ENCODE measurements at regions not wholly inside any gene's neighbourhood (a gene's known extent, or its start where the extent isn't known, plus 50 kb on each side); places are given as distances from the start of the nearest gene placed in this dataset.
"Not testable (repeated sequence)": the region's sequence is repeated elsewhere in the genome, so short reads cannot be mapped to it uniquely, and the experiment has no call there.

DNA sequence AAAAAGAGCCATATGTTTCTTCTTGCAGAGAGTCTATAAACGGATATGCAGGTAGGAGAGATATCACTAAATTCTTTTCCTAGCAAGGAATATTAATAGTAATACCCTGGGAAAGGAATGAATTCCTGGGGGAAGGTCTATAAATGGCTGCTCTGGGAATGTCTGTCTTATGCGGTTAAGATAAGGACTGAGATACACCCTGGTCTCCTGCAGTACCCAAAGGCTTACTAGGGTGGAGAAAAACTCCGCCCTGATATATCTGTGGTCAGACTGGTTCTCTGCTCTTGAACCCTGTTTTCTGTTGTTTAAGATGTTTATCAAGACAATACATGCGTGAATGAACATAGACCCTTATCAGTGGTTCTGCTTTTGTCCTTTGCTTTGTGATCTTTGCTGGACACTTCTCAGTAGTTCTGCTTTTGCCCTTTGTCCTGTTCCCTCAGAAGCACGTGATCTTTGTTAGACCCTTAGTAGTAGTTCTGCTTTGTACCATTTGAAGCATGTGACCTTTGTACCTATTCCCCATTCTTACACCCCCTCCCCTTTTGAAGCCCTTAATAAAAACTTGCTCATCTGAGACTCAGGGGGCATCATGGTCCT, 173.1 kb upstream of the CCZ1B start:
- not testable (repeated sequence) for TF ChIP-seq RFX5 (IDR thresholded peaks at IDR 0.05; ENCODE audit: borderline replicate concordance, low read depth, low read length); TCF12 (IDR thresholded peaks at IDR 0.05; ENCODE audit: low read depth, low read length); RAD21 (IDR thresholded peaks at IDR 0.05 in 1 of 2, conservative IDR thresholded peaks at IDR 0.05 in 1 of 2; ENCODE audit: low read depth in 2 of 2, low read length in 2 of 2); BCL11A (IDR thresholded peaks at IDR 0.05; ENCODE audit: low read depth in 2 of 2, low read length in 2 of 2); CHD1 (IDR thresholded peaks at IDR 0.05; ENCODE audit: low read depth, low read length); EZH2 (IDR thresholded peaks at IDR 0.05; ENCODE audit: low read depth, low read length, severe bottlenecking); GABPA (IDR thresholded peaks at IDR 0.05; ENCODE audit: borderline replicate concordance, insufficient read depth, low read length); POLR2A (IDR thresholded peaks at IDR 0.05; ENCODE audit: control extremely low read depth in 1 of 2, low read depth in 2 of 2, low read length in 2 of 2); SP1 (IDR thresholded peaks at IDR 0.05; ENCODE audit: low read depth, low read length); CHD2 (IDR thresholded peaks at IDR 0.05; ENCODE audit: low read length); POLR2AphosphoS5 (IDR thresholded peaks at IDR 0.05; ENCODE audit: low read depth, low read length)
- TF ChIP-seq, protein P1, sequence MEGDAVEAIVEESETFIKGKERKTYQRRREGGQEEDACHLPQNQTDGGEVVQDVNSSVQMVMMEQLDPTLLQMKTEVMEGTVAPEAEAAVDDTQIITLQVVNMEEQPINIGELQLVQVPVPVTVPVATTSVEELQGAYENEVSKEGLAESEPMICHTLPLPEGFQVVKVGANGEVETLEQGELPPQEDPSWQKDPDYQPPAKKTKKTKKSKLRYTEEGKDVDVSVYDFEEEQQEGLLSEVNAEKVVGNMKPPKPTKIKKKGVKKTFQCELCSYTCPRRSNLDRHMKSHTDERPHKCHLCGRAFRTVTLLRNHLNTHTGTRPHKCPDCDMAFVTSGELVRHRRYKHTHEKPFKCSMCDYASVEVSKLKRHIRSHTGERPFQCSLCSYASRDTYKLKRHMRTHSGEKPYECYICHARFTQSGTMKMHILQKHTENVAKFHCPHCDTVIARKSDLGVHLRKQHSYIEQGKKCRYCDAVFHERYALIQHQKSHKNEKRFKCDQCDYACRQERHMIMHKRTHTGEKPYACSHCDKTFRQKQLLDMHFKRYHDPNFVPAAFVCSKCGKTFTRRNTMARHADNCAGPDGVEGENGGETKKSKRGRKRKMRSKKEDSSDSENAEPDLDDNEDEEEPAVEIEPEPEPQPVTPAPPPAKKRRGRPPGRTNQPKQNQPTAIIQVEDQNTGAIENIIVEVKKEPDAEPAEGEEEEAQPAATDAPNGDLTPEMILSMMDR (IDR thresholded peaks at IDR 0.05; ENCODE audit: control extremely low read depth in 1 of 3, insufficient read depth in 1 of 3, low read depth in 1 of 3, low read length in 3 of 3): not testable (repeated sequence)
- TF ChIP-seq, protein P2, sequence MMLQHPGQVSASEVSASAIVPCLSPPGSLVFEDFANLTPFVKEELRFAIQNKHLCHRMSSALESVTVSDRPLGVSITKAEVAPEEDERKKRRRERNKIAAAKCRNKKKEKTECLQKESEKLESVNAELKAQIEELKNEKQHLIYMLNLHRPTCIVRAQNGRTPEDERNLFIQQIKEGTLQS (IDR thresholded peaks at IDR 0.05; ENCODE audit: insufficient read depth, low read depth, low read length): not testable (repeated sequence)
- TF ChIP-seq, protein P3, sequence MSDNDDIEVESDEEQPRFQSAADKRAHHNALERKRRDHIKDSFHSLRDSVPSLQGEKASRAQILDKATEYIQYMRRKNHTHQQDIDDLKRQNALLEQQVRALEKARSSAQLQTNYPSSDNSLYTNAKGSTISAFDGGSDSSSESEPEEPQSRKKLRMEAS (IDR thresholded peaks at IDR 0.05): not testable (repeated sequence)
